HG03469 (cell line): ENCODE measurements at regions not wholly inside any gene's neighbourhood (a gene's known extent, or its start where the extent isn't known, plus 50 kb on each side); places are given as distances from the start of the nearest gene placed in this dataset.
"Not testable (repeated sequence)": the region's sequence is repeated elsewhere in the genome, so short reads cannot be mapped to it uniquely, and the experiment has no call there.

Experiments
- ATAC-seq: cut with Tn5 transposase; IDR thresholded peaks from one replicate; pipeline ENCODE4 v1.9.1; 2021; ENCODE audit warnings: mild to moderate bottlenecking, moderate library complexity, moderate number of reproducible peaks; ENCODE audit not compliant: unreplicated experiment

GRCh38 chr5:114148253-114148652 lies 213.6 kb upstream of the KCNN2 start:
- no peak for ATAC-seq

GRCh38 chr5:114148728-114149127 lies 213.1 kb upstream of the KCNN2 start:
- not testable (repeated sequence) for ATAC-seq

GRCh38 chr5:114152656-114153360 lies 209.1 kb upstream of the KCNN2 start:
- ATAC-seq = no peak

GRCh38 chr5:114153392-114153791 lies 208.5 kb upstream of the KCNN2 start:
- ATAC-seq = no peak

GRCh38 chr5:114153833-114154232 lies 208.0 kb upstream of the KCNN2 start:
- ATAC-seq = no peak

GRCh38 chr5:114166081-114166480 lies 195.8 kb upstream of the KCNN2 start:
- ATAC-seq = no peak

GRCh38 chr5:114174131-114174530 lies 187.7 kb upstream of the KCNN2 start:
- no peak for ATAC-seq

- ATAC-seq = no peak
These were observed 187.0 kb upstream of the KCNN2 start for GRCh38 chr5:114174837-114175236.

GRCh38 chr5:114176356-114176755 lies 185.5 kb upstream of the KCNN2 start:
- ATAC-seq = no peak

- ATAC-seq = no peak
These were observed 182.7 kb upstream of the KCNN2 start for GRCh38 chr5:114179134-114179533.

- no peak for ATAC-seq
These were observed 177.9 kb upstream of the KCNN2 start for GRCh38 chr5:114184006-114184405.

- ATAC-seq = no peak
These were observed 176.6 kb upstream of the KCNN2 start for GRCh38 chr5:114185274-114185673.

- ATAC-seq = no peak
These were observed 170.4 kb upstream of the KCNN2 start for GRCh38 chr5:114191441-114191840.

- ATAC-seq = no peak
These were observed 169.8 kb upstream of the KCNN2 start for GRCh38 chr5:114192108-114192507.

GRCh38 chr5:114201332-114201731 lies 160.5 kb upstream of the KCNN2 start:
- ATAC-seq = no peak

- no peak for ATAC-seq
These were observed 156.9 kb upstream of the KCNN2 start for GRCh38 chr5:114204923-114205322.

- ATAC-seq = no peak
These were observed 155.2 kb upstream of the KCNN2 start for GRCh38 chr5:114206640-114207039.

GRCh38 chr5:114207615-114208014 lies 154.3 kb upstream of the KCNN2 start:
- ATAC-seq = no peak

- no peak for ATAC-seq
These were observed 153.8 kb upstream of the KCNN2 start for GRCh38 chr5:114208120-114208519.

- ATAC-seq = no peak
These were observed 153.3 kb upstream of the KCNN2 start for GRCh38 chr5:114208588-114208987.

GRCh38 chr5:114210662-114211061 lies 151.2 kb upstream of the KCNN2 start:
- no peak for ATAC-seq

GRCh38 chr5:114221807-114222206 lies 140.1 kb upstream of the KCNN2 start:
- ATAC-seq = no peak

- peak; percentile 91 for ATAC-seq
These were observed 138.0 kb upstream of the KCNN2 start for GRCh38 chr5:114223866-114224265.
